Endothelial cell of umbilical vein (primary cell): ENCODE measurements at regions not wholly inside any gene's neighbourhood (a gene's known extent, or its start where the extent isn't known, plus 50 kb on each side); places are given as distances from the start of the nearest gene placed in this dataset.

ENCODE experiments used
- GATA2 ChIP-seq: IDR thresholded peaks from 2 replicates; pipeline ENCODE4 v1.7.0; 2011; ENCODE audit warnings: low read depth, mild to moderate bottlenecking, moderate library complexity, mixed read lengths, low read length; ENCODE audit not compliant: insufficient read length, insufficient read depth
- POLR2AphosphoS5 ChIP-seq: IDR thresholded peaks from 2 replicates; pipeline ENCODE4 v1.6.1; 2012; ENCODE audit warnings: low read depth, mild to moderate bottlenecking, control low read depth, low read length, moderate library complexity; ENCODE audit not compliant: insufficient read depth
- TF ChIP-seq, protein P1 (sequence below), 2 donors: IDR thresholded peaks; 1 replicate in 1 of 2; 2 replicates in 1 of 2; pipeline ENCODE4 v1.5.1; 2011; ENCODE audit warnings: low read length in 2 of 2, mild to moderate bottlenecking in 2 of 2, moderate library complexity in 2 of 2, control low read depth in 1 of 2, inconsistent platforms in 1 of 2, low read depth in 1 of 2; ENCODE audit not compliant: insufficient read depth in 1 of 2; ENCODE audit errors: extremely low read depth in 1 of 2
- TF ChIP-seq, protein P2 (sequence below): IDR thresholded peaks from 2 replicates; pipeline ENCODE4 v1.6.1; 2011; ENCODE audit not compliant: insufficient read depth, insufficient read length

DNA sequence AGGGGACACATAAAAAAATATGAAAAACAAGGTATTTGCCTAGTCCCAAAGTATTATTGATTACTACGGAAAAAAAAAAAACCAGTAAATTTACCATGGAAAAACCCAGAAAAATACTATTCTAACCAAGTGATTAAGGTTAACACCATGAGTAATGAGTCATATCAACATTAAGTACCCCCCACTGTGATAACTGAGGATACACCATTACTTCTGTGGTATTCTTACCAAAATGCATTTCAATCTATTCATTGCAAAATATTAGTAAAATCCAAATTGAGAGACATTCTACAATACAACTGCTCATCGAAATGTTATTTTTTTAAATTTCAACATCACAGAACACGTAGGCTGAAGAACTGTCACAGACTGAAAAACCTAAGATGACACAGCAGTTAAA, 669.8 kb downstream of the ZEB2 start:
- TF ChIP-seq, protein P1, sequence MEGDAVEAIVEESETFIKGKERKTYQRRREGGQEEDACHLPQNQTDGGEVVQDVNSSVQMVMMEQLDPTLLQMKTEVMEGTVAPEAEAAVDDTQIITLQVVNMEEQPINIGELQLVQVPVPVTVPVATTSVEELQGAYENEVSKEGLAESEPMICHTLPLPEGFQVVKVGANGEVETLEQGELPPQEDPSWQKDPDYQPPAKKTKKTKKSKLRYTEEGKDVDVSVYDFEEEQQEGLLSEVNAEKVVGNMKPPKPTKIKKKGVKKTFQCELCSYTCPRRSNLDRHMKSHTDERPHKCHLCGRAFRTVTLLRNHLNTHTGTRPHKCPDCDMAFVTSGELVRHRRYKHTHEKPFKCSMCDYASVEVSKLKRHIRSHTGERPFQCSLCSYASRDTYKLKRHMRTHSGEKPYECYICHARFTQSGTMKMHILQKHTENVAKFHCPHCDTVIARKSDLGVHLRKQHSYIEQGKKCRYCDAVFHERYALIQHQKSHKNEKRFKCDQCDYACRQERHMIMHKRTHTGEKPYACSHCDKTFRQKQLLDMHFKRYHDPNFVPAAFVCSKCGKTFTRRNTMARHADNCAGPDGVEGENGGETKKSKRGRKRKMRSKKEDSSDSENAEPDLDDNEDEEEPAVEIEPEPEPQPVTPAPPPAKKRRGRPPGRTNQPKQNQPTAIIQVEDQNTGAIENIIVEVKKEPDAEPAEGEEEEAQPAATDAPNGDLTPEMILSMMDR (IDR thresholded peaks at IDR 0.05; ENCODE audit: extremely low read depth in 1 of 2, insufficient read depth in 1 of 2, low read depth in 1 of 2, low read length in 2 of 2), result no peak
- TF ChIP-seq, protein P2, sequence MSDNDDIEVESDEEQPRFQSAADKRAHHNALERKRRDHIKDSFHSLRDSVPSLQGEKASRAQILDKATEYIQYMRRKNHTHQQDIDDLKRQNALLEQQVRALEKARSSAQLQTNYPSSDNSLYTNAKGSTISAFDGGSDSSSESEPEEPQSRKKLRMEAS, result no peak
- no peak for TF ChIP-seq GATA2
- TF ChIP-seq POLR2AphosphoS5, result no peak
